ENCODE measurements at regions not wholly inside any gene's neighbourhood (a gene's known extent, or its start where the extent isn't known, plus 50 kb on each side); places are given as distances from the start of the nearest gene placed in this dataset.
"Not testable (repeated sequence)": the region's sequence is repeated elsewhere in the genome, so short reads cannot be mapped to it uniquely, and the experiment has no call there.

- no peak for DNase-seq
These were observed 103.3 kb downstream of the TMEM144 start for GRCh38 chr4:158313566-158313965.

GRCh38 chr4:158314756-158315487 lies 104.6 kb downstream of the TMEM144 start:
- no peak for DNase-seq

- DNase-seq = no peak
These were observed 105.4 kb downstream of the TMEM144 start for GRCh38 chr4:158315706-158316105.

- no peak for DNase-seq
These were observed 106.0 kb downstream of the TMEM144 start for GRCh38 chr4:158316264-158316663.

- no peak for DNase-seq
These were observed 109.6 kb downstream of the TMEM144 start for GRCh38 chr4:158319880-158320279.

- DNase-seq = peak; percentile 54 to 58
These were observed 111.8 kb downstream of the TMEM144 start for GRCh38 chr4:158322109-158322508.

- no peak for DNase-seq
These were observed 117.2 kb downstream of the TMEM144 start for GRCh38 chr4:158327525-158327924.

GRCh38 chr4:158331863-158332262 lies 121.6 kb downstream of the TMEM144 start:
- DNase-seq = no peak

GRCh38 chr4:158333820-158334219 lies 123.5 kb downstream of the TMEM144 start:
- no peak for DNase-seq

- no peak for DNase-seq
These were observed 131.6 kb downstream of the TMEM144 start for GRCh38 chr4:158341896-158342295.

- DNase-seq = no peak
These were observed 136.3 kb downstream of the TMEM144 start for GRCh38 chr4:158346576-158346975.

GRCh38 chr4:158347556-158347955 lies 137.3 kb downstream of the TMEM144 start:
- no peak for DNase-seq

- DNase-seq = no peak
These were observed 139.9 kb downstream of the TMEM144 start for GRCh38 chr4:158350161-158350560.

GRCh38 chr4:158353541-158354304 lies 143.4 kb downstream of the TMEM144 start:
- DNase-seq = no peak

GRCh38 chr4:158356301-158356700 lies 146.0 kb downstream of the TMEM144 start:
- no peak for DNase-seq

GRCh38 chr4:158367932-158368441 lies 153.7 kb upstream of the RXFP1 start:
- not testable (repeated sequence) for DNase-seq

- DNase-seq = no peak
These were observed 150.5 kb upstream of the RXFP1 start for GRCh38 chr4:158371158-158371557.

- DNase-seq = no peak
These were observed 147.4 kb upstream of the RXFP1 start for GRCh38 chr4:158374318-158374717.

GRCh38 chr4:158376106-158376840 lies 145.4 kb upstream of the RXFP1 start:
- DNase-seq = no peak

- no peak for DNase-seq
These were observed 137.3 kb upstream of the RXFP1 start for GRCh38 chr4:158384414-158384813.

- DNase-seq = no peak
These were observed 126.3 kb upstream of the RXFP1 start for GRCh38 chr4:158395343-158395742.

GRCh38 chr4:158395889-158396288 lies 125.8 kb upstream of the RXFP1 start:
- DNase-seq = no peak

- no peak for DNase-seq
These were observed 123.9 kb upstream of the RXFP1 start for GRCh38 chr4:158397781-158398180.

Data from NCI-H1930 (cell line).